ENCODE measurements at regions not wholly inside any gene's neighbourhood (a gene's known extent, or its start where the extent isn't known, plus 50 kb on each side); places are given as distances from the start of the nearest gene placed in this dataset.

DNA sequence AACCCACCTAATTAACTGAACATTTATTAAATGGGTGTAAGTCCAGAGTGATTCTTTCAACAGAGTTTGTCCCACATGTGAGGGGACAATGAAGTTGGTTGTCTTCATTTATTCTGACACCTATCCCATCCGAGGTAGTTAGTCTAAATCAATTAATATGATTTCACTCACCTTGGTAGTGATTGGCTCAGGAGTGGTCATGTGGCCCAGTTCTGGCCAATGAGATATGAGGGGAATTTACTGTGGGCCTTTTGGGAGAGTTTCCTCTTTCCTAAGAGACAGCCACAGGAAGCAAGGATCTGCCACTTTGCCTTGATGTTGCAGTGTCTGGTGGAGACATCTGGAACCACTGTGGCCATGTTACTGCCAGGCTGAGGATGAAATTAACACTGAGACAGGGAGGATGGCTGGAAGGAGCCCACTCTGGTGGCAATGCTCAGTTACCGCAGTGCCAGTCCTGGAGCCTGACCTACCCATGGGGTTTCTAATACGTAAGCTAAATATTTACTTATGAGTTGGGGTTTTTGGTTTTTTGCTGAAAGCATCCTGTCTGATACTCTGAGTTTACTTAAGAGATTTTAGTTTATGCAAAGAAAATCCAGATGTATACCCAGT lies 118.6 kb downstream of the FGF18 start:
- DNase-seq (ENCODE audit: low read depth), result no peak
- Histone ChIP-seq H3K36me3 (ENCODE audit: control insufficient read depth, insufficient read depth, low read length) (no peaks in the 10 kb centered on the region), H3K4me3 (ENCODE audit: low read depth, low read length) (no peak overlapping the region), H3K27me3 (ENCODE audit: control insufficient read depth, insufficient read depth, low read length) (no peaks in the 10 kb centered on the region)
- TF ChIP-seq, protein P1, sequence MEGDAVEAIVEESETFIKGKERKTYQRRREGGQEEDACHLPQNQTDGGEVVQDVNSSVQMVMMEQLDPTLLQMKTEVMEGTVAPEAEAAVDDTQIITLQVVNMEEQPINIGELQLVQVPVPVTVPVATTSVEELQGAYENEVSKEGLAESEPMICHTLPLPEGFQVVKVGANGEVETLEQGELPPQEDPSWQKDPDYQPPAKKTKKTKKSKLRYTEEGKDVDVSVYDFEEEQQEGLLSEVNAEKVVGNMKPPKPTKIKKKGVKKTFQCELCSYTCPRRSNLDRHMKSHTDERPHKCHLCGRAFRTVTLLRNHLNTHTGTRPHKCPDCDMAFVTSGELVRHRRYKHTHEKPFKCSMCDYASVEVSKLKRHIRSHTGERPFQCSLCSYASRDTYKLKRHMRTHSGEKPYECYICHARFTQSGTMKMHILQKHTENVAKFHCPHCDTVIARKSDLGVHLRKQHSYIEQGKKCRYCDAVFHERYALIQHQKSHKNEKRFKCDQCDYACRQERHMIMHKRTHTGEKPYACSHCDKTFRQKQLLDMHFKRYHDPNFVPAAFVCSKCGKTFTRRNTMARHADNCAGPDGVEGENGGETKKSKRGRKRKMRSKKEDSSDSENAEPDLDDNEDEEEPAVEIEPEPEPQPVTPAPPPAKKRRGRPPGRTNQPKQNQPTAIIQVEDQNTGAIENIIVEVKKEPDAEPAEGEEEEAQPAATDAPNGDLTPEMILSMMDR (IDR thresholded peaks at IDR 0.05; ENCODE audit: insufficient read depth, low read length, poor library complexity, severe bottlenecking), result peak; percentile 14

DNA sequence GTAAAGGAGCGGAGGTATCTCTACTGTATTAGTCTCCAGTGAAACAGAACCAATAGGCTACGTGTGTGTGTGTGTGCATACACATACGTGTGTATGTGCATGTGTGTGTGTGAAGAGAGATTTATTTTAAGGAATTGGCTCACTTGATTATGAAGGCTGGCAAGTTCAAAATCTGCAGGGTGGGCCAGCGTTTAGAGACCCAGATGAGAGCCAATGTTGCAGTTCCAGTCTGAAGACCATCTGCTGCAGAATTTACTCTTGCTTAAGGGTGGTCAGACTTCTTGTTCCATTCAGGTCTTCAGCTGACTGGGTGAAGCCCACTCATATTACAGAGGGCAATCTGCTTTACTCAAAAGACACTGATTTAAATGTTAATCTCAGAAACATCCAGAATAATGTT lies 119.2 kb downstream of the FGF18 start:
- Histone ChIP-seq H3K4me3 (ENCODE audit: low read depth, low read length) (no peak overlapping the region), H3K27me3 (ENCODE audit: control insufficient read depth, insufficient read depth, low read length) (no peaks in the 10 kb centered on the region), H3K36me3 (ENCODE audit: control insufficient read depth, insufficient read depth, low read length) (no peaks in the 10 kb centered on the region)
- DNase-seq (ENCODE audit: low read depth), result no peak
- TF ChIP-seq, protein P1 (IDR thresholded peaks at IDR 0.05; ENCODE audit: insufficient read depth, low read length, poor library complexity, severe bottlenecking), result no peak

DNA sequence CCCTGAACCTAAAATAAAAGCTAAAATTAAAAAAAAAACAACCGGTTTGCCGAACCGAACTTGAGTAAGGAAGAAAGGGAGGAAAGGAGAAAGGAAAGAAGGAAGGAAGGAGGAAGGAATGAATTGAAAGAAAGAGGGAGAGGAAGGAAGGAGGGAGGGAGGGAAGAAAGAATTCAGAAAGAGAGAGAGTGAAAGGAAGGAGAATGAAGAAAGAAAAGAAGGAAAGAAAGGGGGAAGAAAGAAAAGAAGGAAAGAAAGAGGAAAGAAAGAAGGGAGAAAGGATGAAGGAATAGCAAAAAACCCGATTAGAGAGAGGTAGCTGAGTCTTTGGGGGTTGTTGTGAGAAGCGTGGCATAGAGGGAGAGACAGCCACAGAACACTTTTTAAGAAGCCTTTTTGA lies 121.4 kb downstream of the FGF18 start:
- Histone ChIP-seq H3K27me3 (ENCODE audit: control insufficient read depth, insufficient read depth, low read length) (no peaks in the 10 kb centered on the region), H3K4me3 (ENCODE audit: low read depth, low read length) (no peak overlapping the region), H3K36me3 (ENCODE audit: control insufficient read depth, insufficient read depth, low read length) (no peaks in the 10 kb centered on the region)
- TF ChIP-seq, protein P1 (IDR thresholded peaks at IDR 0.05; ENCODE audit: insufficient read depth, low read length, poor library complexity, severe bottlenecking), result no peak
- DNase-seq (ENCODE audit: low read depth), result no peak

DNA sequence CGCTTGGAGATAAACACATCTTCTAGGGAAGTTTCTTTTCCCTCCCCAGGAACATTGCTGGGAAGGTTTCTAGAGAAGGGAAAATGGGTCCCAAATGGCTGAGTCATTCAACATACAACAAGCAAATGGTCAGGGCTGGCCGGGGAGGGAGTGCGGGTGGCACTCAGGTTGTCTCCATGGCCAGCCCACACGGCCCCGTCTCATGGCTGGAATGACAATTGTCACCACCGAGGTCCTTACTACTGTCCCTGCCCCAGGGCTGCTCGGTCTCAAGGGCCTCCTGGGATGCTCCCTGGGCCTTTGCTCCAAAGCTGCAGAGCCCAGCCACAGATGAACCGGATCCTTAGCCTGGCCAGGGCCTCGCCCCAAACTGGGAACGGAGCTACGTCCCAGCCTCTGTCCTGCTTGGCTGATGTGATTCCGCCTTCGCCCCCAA lies 121.9 kb downstream of the FGF18 start:
- Histone ChIP-seq H3K27me3 (ENCODE audit: control insufficient read depth, insufficient read depth, low read length) (no peaks in the 10 kb centered on the region), H3K36me3 (ENCODE audit: control insufficient read depth, insufficient read depth, low read length) (no peaks in the 10 kb centered on the region), H3K4me3 (ENCODE audit: low read depth, low read length) (no peak overlapping the region)
- TF ChIP-seq, protein P1 (IDR thresholded peaks at IDR 0.05; ENCODE audit: insufficient read depth, low read length, poor library complexity, severe bottlenecking), result no peak
- DNase-seq (ENCODE audit: low read depth), result no peak

DNA sequence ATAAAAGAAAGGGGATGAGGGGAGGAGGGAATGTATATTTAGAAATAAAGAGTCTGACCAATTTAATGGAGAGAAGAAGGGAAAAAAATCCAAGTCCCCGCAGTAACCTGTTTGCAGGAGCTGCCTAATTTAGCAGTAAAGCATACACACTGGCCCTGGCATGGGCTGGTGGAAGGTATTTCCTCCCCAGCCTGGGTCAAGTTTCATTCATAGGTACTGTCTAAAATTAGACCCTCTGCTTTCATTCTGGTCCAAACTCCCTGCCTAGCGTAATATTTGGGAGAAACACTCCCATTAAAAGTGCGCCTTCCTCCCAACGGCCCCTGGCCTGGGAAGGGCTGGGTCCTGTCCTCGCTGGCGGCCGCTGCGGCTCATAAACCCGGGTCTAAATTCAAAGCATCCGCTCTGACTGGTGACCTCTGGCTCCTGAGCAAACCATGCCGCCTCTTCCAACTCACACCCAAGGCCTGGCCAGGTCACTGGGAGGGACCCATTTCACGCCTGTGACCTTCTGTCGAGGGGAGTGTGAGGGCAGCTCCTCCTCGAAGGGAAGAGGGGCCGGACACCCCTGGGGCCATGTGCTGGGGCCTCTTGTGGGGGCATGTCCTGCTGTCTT lies 123.2 kb downstream of the FGF18 start:
- H3K4me3 ChIP-seq (ENCODE audit: low read depth, low read length), result no peak overlapping the region
- H3K27me3 ChIP-seq (ENCODE audit: control insufficient read depth, insufficient read depth, low read length), result no peaks in the 10 kb centered on the region
- H3K36me3 ChIP-seq (ENCODE audit: control insufficient read depth, insufficient read depth, low read length), result no peaks in the 10 kb centered on the region
- TF ChIP-seq, protein P1 (IDR thresholded peaks at IDR 0.05; ENCODE audit: insufficient read depth, low read length, poor library complexity, severe bottlenecking), result no peak
- DNase-seq (ENCODE audit: low read depth), result no peak
